Right lobe of liver (tissue), 4 donors: ENCODE measurements at regions not wholly inside any gene's neighbourhood (a gene's known extent, or its start where the extent isn't known, plus 50 kb on each side); places are given as distances from the start of the nearest gene placed in this dataset.

Experiments
- CTCF ChIP-seq, 4 donors: fragments of 200-600 bp in 3 of 4; fragments of 450-650 bp in 1 of 4; IDR thresholded peaks; one replicate each; pipeline versions ENCODE4 v1.5.1 to v1.8.0; 2016 to 2022; ENCODE audit warnings: antibody characterized with exemption in 4 of 4, mild to moderate bottlenecking in 2 of 4
- POLR2A ChIP-seq: fragments of 450-650 bp; IDR thresholded peaks from one replicate; pipeline ENCODE4 v1.6.1; 2017; ENCODE audit warnings: antibody characterized with exemption, mild to moderate bottlenecking
- donor health status: DM: no; HTN: no; CAD: no.
- donor health status: DM: no; HTN: no; CAD: no.
- donor health status: DM: no; HTN: yes; CAD: no.

- TF ChIP-seq CTCF (IDR thresholded peaks at IDR 0.05) = no peak
- TF ChIP-seq POLR2A = no peak
Measured at GRCh38 chr22:45077286-45077685, 67.5 kb upstream of the PHF21B start.
